BLaER1 treated with 17β-estradiol and CSF1 and Interleukin-3, amounts not matched to agents 10 nM and 100 nM (cell line): ENCODE measurements at regions not wholly inside any gene's neighbourhood (a gene's known extent, or its start where the extent isn't known, plus 50 kb on each side); places are given as distances from the start of the nearest gene placed in this dataset.

Experiments
- H3K27ac ChIP-seq, 11 experiments: shearing (Covaris generic); formaldehyde crosslinking; 2 replicates each; pipeline ENCODE4 v1.8.1; 2022
- H3K27me3 ChIP-seq, 11 experiments: shearing (Covaris generic); formaldehyde crosslinking; 2 replicates each; pipeline ENCODE4 v1.8.1; 2022
- H3K36me3 ChIP-seq, 11 experiments: shearing (Covaris generic); formaldehyde crosslinking; 2 replicates each; pipeline ENCODE4 v1.8.1; 2022
- H3K4me1 ChIP-seq, 10 experiments: shearing (Covaris generic); formaldehyde crosslinking; 2 replicates each; pipeline ENCODE4 v1.8.1; 2022
- H3K4me2 ChIP-seq, 11 experiments: shearing (Covaris generic); formaldehyde crosslinking; 2 replicates each; pipeline ENCODE4 v1.8.1; 2022
- H3K4me3 ChIP-seq, 10 experiments: shearing (Covaris generic); formaldehyde crosslinking; 2 replicates each; pipeline ENCODE4 v1.8.1; 2022
- H3K9ac ChIP-seq, 11 experiments: shearing (Covaris generic); formaldehyde crosslinking; 2 replicates each; pipeline ENCODE4 v1.8.1; 2022
- H3K9me3 ChIP-seq, 11 experiments: shearing (Covaris generic); formaldehyde crosslinking; replicated peaks in 1 of 11; 2 replicates each; pipeline ENCODE4 v1.8.1; 2022
- H4K20me1 ChIP-seq, 11 experiments: shearing (Covaris generic); formaldehyde crosslinking; 2 replicates each; pipeline ENCODE4 v1.8.1; 2022
- Cebpa-rat ChIP-seq, 11 experiments: shearing (Covaris generic); IDR thresholded peaks; 2 replicates each; pipeline ENCODE4 v1.8.1; 2022

DNA sequence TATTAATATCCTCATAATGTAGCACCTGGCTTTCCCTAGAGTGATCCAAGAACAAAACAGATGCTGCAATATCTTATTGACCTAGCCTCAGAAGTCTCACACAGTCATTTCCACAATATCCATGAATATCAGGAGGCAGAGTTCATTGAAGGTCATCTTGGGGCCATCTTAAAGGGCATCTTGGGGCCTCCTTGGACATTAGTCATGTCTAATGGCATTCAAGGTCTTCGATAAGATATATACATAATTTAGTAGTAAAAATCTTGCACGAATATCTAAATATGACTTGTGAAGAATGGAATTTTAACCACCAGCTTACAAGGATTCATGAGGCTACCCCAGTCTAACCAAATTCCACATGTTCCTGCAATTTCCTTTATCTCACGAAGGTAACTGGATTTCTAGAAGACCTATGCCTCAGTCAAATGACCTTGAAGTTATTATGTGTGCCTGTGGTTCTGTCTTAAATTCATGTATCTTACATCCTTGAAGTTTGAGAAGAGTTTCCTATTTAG is 163.6 kb upstream of the SPEF2 start:
- Histone ChIP-seq H3K27me3 (no peaks in the 10 kb centered on the region), H3K27ac (no peak overlapping the region), H3K4me3 (no peak overlapping the region), H3K36me3 (no peaks in the 10 kb centered on the region), H3K4me2 (no peak overlapping the region), H3K4me1 (no peaks in the 10 kb centered on the region), H3K9ac (no peak overlapping the region), H3K9me3 (peaks cover 5 to 21% (median 13%) of the 10 kb centered on the region in 11 experiments; a peak in 16 of 22 replicates), H4K20me1 (no peaks in the 10 kb centered on the region)
- no peak for TF ChIP-seq Cebpa-rat (IDR thresholded peaks at IDR 0.05)

GRCh38 chr5:35443803-35444595 is 173.7 kb upstream of the SPEF2 start:
- H3K27ac ChIP-seq = no peak overlapping the region
- no peaks in the 10 kb centered on the region for H4K20me1 ChIP-seq
- H3K4me3 ChIP-seq = no peak overlapping the region
- no peaks in the 10 kb centered on the region for H3K36me3 ChIP-seq
- no peak overlapping the region for H3K9ac ChIP-seq
- peaks cover 0 to 2% (median 0%) of the 10 kb centered on the region in 10 experiments; a peak in 4 of 20 replicates for H3K4me1 ChIP-seq
- peaks cover 0 to 10% (median 0%) of the 10 kb centered on the region in 11 experiments; a peak in 1 of 22 replicates for H3K9me3 ChIP-seq
- H3K4me2 ChIP-seq = no peak overlapping the region
- TF ChIP-seq Cebpa-rat (IDR thresholded peaks at IDR 0.05) = no peak
- H3K27me3 ChIP-seq = no peaks in the 10 kb centered on the region

GRCh38 chr5:35442885-35443639 is 174.6 kb upstream of the SPEF2 start:
- no peak for TF ChIP-seq Cebpa-rat (IDR thresholded peaks at IDR 0.05)
- H3K9me3 ChIP-seq = peaks cover 0 to 10% (median 0%) of the 10 kb centered on the region in 11 experiments; a peak in 1 of 22 replicates
- no peaks in the 10 kb centered on the region for H4K20me1 ChIP-seq
- H3K27ac ChIP-seq = no peak overlapping the region
- H3K4me1 ChIP-seq = peaks cover 0 to 11% (median 0%) of the 10 kb centered on the region in 10 experiments; a peak in 4 of 20 replicates
- H3K9ac ChIP-seq = no peak overlapping the region
- H3K27me3 ChIP-seq = no peaks in the 10 kb centered on the region
- no peaks in the 10 kb centered on the region for H3K36me3 ChIP-seq
- H3K4me2 ChIP-seq = no peak overlapping the region
- H3K4me3 ChIP-seq = no peak overlapping the region

GRCh38 chr5:35440409-35440808 is 177.3 kb upstream of the SPEF2 start:
- H3K9me3 ChIP-seq = peaks cover 0 to 10% (median 0%) of the 10 kb centered on the region in 11 experiments; a peak in 1 of 22 replicates
- no peak overlapping the region for H3K27ac ChIP-seq
- TF ChIP-seq Cebpa-rat (IDR thresholded peaks at IDR 0.05) = no peak
- H4K20me1 ChIP-seq = no peaks in the 10 kb centered on the region
- H3K4me2 ChIP-seq = no peak overlapping the region
- H3K36me3 ChIP-seq = no peaks in the 10 kb centered on the region
- no peak overlapping the region for H3K9ac ChIP-seq
- H3K27me3 ChIP-seq = no peaks in the 10 kb centered on the region
- no peak overlapping the region for H3K4me3 ChIP-seq
- H3K4me1 ChIP-seq = peaks cover 0 to 11% (median 0%) of the 10 kb centered on the region in 10 experiments; a peak in 4 of 20 replicates

- Histone ChIP-seq H3K9me3 (no peaks in the 10 kb centered on the region), H3K27me3 (no peaks in the 10 kb centered on the region), H3K4me1 (peaks cover 0 to 11% (median 0%) of the 10 kb centered on the region in 10 experiments; a peak in 4 of 20 replicates), H3K36me3 (no peaks in the 10 kb centered on the region), H3K4me2 (peak overlapping the region in 2 of 11 experiments; percentile 16 to 46; a peak in 1 of 22 replicates), H4K20me1 (no peaks in the 10 kb centered on the region), H3K4me3 (no peak overlapping the region), H3K27ac (no peak overlapping the region), H3K9ac (no peak overlapping the region)
- TF ChIP-seq Cebpa-rat (IDR thresholded peaks at IDR 0.05) = no peak
Measured at GRCh38 chr5:35438786-35439185, 178.9 kb upstream of the SPEF2 start.

GRCh38 chr5:35438288-35438687 is 179.4 kb upstream of the SPEF2 start:
- Histone ChIP-seq H3K36me3 (no peaks in the 10 kb centered on the region), H3K4me3 (no peak overlapping the region), H3K27ac (no peak overlapping the region), H3K4me1 (peaks cover 0 to 11% (median 0%) of the 10 kb centered on the region in 10 experiments; a peak in 4 of 20 replicates), H3K4me2 (0 out of 22 replicates have a peak overlapping the region, but pooled peaks of 1 of the 11 experiments have one; percentile 16), H3K9me3 (no peaks in the 10 kb centered on the region), H3K27me3 (no peaks in the 10 kb centered on the region), H3K9ac (no peak overlapping the region), H4K20me1 (no peaks in the 10 kb centered on the region)
- no peak for TF ChIP-seq Cebpa-rat (IDR thresholded peaks at IDR 0.05)

DNA sequence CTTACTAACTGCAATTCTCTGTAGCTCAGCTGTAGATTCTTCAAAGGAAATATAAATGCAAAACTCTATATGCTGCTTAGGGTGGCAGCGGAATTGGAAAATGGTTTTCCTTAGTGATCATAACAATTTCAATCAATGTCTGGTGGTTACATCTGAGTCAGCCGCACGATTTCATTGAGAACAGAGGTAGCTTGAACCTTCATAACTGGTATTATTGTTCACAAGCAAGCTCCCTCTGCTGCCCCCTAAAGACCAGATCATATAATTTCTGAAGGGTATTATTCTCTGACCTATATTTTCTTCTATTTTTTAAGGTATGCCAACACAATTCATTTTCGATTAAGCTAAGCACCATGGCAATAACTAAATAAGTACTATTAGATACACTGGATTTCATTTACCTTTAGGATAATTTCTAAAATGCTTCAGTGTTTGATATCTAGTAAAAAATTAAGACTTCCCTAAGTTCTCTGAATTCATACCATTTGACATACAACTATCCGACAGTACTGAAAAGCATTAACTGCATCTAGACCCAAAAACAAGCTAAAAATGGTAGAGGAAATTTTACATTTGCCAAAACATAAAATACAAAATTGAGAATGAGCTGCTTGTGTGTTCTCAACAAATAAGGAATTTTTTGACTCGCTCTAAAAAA is 181.1 kb upstream of the SPEF2 start:
- H3K4me1 ChIP-seq = peaks cover 0 to 11% (median 0%) of the 10 kb centered on the region in 10 experiments; a peak in 4 of 20 replicates
- H3K9ac ChIP-seq = no peak overlapping the region
- no peaks in the 10 kb centered on the region for H3K36me3 ChIP-seq
- no peak overlapping the region for H3K4me3 ChIP-seq
- H4K20me1 ChIP-seq = no peaks in the 10 kb centered on the region
- no peaks in the 10 kb centered on the region for H3K27me3 ChIP-seq
- H3K27ac ChIP-seq = no peak overlapping the region
- H3K9me3 ChIP-seq = no peaks in the 10 kb centered on the region
- TF ChIP-seq Cebpa-rat (IDR thresholded peaks at IDR 0.05) = no peak
- no peak overlapping the region for H3K4me2 ChIP-seq

DNA sequence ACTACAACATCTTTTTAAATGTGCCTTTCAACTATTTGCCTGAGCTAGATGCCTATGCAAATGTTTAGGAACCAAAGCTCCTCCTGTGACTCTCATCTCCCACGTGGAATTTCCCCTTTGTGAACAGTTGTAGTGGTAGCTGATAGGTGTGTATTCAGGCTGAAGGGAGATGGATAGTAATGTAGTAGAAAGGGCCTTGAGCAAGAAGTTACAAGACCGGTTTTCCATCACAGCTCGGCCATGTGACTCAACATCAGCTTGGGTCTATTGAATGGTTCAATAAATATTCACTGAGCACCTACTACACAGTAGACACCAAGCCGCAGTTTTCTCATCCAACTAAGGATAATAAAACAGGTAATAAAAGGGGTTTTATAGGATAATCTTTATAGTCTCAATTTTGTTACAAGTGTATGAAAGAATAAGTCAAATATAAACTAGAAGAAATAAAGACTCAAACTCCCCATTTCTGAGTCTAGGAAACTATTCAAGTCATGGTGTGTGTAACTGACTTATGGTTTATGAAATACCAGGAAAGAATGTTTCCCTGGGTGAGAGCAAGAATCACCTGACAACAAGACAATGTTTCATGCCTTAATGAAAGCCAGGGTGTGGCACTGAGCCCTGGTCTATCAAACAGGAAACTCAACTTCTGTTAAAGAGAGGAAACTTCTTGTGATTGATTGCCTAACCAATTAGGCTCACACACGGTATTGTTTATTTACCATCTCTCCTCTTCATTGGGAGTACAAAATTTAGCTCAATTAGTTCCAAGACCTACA is 187.1 kb upstream of the SPEF2 start:
- Histone ChIP-seq H3K4me3 (no peak overlapping the region), H3K36me3 (no peaks in the 10 kb centered on the region), H3K27me3 (no peaks in the 10 kb centered on the region), H3K9me3 (no peaks in the 10 kb centered on the region), H3K9ac (no peak overlapping the region), H3K27ac (no peak overlapping the region), H3K4me2 (peak overlapping the region in 2 of 11 experiments; percentile 32 to 36; a peak in 2 of 22 replicates), H4K20me1 (no peaks in the 10 kb centered on the region), H3K4me1 (peaks cover 0 to 8% (median 0%) of the 10 kb centered on the region in 10 experiments; a peak in 5 of 20 replicates)
- no peak for TF ChIP-seq Cebpa-rat (IDR thresholded peaks at IDR 0.05)
